ENCODE measurements at regions not wholly inside any gene's neighbourhood (a gene's known extent, or its start where the extent isn't known, plus 50 kb on each side); places are given as distances from the start of the nearest gene placed in this dataset.

DNA sequence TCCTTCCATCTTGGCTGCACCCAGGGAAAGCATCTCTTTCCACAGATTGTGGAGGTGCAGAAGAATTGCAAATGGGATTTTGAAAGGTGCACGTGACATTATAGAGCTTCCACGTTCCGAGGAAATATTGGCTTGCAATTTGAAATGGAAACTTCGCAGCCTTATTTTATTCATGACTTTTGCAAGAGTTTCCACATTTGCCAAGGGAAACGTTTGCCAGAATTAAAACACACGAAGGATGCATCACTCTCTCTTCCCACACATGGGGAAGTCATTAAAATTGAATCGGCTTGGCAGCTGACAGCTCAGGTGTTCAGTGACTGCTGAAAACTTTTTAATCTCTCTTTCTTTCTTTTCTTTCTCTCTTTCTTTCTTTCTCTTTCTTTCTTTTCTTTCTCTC lies 475.4 kb upstream of the IGFBP3 start:
- intact Hi-C loops (cut with micrococcal nuclease; ENCODE audit: unreplicated experiment) = no loop called here
- DNase-seq (ENCODE audit: low spot score) = no peak
- Histone ChIP-seq H3K9me2 (ENCODE audit: insufficient read depth, low read length) (no peaks in the 10 kb centered on the region), H3K4me2 (ENCODE audit: low read length) (no peak overlapping the region), H3K79me2 (ENCODE audit: insufficient read depth, low read depth, low read length) (no peaks in the 10 kb centered on the region), H3K4me1 (ENCODE audit: insufficient read depth, low read length, poor library complexity, severe bottlenecking) (no peaks in the 10 kb centered on the region), H4K20me1 (ENCODE audit: insufficient read depth, low read length) (no peaks in the 10 kb centered on the region), H3K27ac (ENCODE audit: low read depth, low read length, poor library complexity, severe bottlenecking) (no peak overlapping the region), H2AFZ (ENCODE audit: low read length) (no peak overlapping the region), H3K9me3 (ENCODE audit: low read length) (no peaks in the 10 kb centered on the region), H3K36me3 (ENCODE audit: insufficient read depth, low read length) (no peaks in the 10 kb centered on the region), H3K4me3 (ENCODE audit: low read depth, low read length, poor library complexity, severe bottlenecking) (no peak overlapping the region)
- POLR2A ChIA-PET = no interaction called here
- no peak for TF ChIP-seq EZH2phosphoT487 (IDR thresholded peaks at IDR 0.05; ENCODE audit: borderline replicate concordance, low read depth, low read length)
- TF ChIP-seq, protein P1, sequence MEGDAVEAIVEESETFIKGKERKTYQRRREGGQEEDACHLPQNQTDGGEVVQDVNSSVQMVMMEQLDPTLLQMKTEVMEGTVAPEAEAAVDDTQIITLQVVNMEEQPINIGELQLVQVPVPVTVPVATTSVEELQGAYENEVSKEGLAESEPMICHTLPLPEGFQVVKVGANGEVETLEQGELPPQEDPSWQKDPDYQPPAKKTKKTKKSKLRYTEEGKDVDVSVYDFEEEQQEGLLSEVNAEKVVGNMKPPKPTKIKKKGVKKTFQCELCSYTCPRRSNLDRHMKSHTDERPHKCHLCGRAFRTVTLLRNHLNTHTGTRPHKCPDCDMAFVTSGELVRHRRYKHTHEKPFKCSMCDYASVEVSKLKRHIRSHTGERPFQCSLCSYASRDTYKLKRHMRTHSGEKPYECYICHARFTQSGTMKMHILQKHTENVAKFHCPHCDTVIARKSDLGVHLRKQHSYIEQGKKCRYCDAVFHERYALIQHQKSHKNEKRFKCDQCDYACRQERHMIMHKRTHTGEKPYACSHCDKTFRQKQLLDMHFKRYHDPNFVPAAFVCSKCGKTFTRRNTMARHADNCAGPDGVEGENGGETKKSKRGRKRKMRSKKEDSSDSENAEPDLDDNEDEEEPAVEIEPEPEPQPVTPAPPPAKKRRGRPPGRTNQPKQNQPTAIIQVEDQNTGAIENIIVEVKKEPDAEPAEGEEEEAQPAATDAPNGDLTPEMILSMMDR (conservative IDR thresholded peaks at IDR 0.05; ENCODE audit: low read length) = no peak
- CTCF ChIA-PET (ENCODE audit: unreplicated experiment) = no interaction called here
- no TSS peak for BruUV-seq (replicated peaks)

DNA sequence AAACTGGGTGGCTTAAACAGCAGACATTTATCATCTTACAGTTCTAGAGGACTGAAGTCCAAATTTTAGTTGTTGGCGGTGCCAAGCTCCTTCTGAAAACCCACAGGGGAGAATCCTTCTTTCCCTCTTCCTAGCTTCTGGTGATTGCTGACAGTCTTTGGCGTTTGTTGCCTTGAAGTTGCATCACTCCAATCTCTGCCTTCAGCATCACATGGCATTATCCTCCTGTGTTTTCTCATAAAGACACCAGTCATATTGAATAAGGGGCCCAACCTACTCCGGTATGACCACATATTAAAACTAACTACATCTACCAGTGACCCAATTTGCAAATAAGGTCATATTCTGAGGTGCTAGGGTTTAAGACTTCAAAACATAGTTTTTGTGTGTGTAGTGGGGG lies 472.1 kb upstream of the IGFBP3 start:
- H3K9me2 ChIP-seq (ENCODE audit: insufficient read depth, low read length) = no peaks in the 10 kb centered on the region
- no peak overlapping the region for H3K27ac ChIP-seq (ENCODE audit: low read depth, low read length, poor library complexity, severe bottlenecking)
- no TSS peak for BruUV-seq (replicated peaks)
- no peak for DNase-seq (ENCODE audit: low spot score)
- POLR2A ChIA-PET = interaction anchor here (0.7 kb wide), 1 partner anchor 13 kb away, joined by 4 read pairs; no protein-coding TSS in a partner anchor
- no peaks in the 10 kb centered on the region for H4K20me1 ChIP-seq (ENCODE audit: insufficient read depth, low read length)
- CTCF ChIA-PET (ENCODE audit: unreplicated experiment) = no interaction called here
- no peak overlapping the region for H3K4me2 ChIP-seq (ENCODE audit: low read length)
- H3K9me3 ChIP-seq (ENCODE audit: low read length) = no peaks in the 10 kb centered on the region
- H3K4me3 ChIP-seq (ENCODE audit: low read depth, low read length, poor library complexity, severe bottlenecking) = no peak overlapping the region
- H3K36me3 ChIP-seq (ENCODE audit: insufficient read depth, low read length) = no peaks in the 10 kb centered on the region
- H3K79me2 ChIP-seq (ENCODE audit: insufficient read depth, low read depth, low read length) = no peaks in the 10 kb centered on the region
- TF ChIP-seq, protein P1 (conservative IDR thresholded peaks at IDR 0.05; ENCODE audit: low read length) = no peak
- no peak for TF ChIP-seq EZH2phosphoT487 (IDR thresholded peaks at IDR 0.05; ENCODE audit: borderline replicate concordance, low read depth, low read length)
- H2AFZ ChIP-seq (ENCODE audit: low read length) = no peak overlapping the region
- intact Hi-C loops (cut with micrococcal nuclease; ENCODE audit: unreplicated experiment) = no loop called here
- no peaks in the 10 kb centered on the region for H3K4me1 ChIP-seq (ENCODE audit: insufficient read depth, low read length, poor library complexity, severe bottlenecking)

DNA sequence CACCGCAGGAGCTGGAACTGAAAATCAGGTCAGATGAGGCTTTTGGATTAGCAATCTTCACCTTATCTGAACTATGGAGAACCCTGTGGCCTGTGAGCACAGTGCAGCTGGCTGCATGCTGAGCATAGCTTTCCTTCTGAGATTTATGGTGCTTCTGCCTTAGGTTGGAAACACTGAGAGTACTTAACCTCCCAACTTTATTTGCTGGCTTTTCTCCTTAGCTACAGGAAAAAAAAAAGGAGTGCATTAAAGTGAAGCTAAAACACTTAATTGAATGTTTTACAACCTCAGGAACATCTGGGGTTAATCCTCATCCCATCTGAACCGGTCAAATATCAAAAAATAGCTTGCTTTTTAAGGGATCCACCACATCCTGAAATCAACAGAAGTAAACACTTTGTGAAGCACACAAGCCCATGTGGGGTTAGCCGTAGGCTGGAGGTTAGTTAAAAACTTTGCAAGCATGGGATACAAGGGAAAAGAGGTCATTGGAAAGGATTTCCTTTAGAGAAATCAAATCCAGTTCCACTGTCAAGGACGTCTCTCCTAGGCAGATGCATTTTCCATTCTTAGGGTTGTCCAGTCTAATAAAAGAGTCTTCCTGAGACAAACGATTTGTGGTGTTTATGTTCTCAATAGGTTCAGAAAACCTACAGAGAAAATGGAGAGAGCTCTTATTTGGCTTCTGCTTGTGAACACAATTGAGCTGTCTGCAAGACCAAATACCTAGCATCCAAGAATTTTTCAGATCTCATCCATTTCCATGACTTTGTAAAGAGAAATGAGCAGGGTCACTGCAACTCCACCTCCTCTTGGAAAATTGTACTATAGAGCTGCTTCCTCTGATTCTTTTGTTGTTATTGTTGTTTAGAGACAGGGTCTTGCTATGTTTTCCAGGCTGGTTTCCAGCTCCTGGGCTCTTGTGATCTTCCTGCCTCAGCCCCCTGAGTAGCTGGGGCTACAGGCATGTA lies 470.4 kb upstream of the IGFBP3 start:
- ChIA-PET POLR2A (interaction anchor here (1.2 kb wide), 1 partner anchor 9 kb away, joined by 4 read pairs; no protein-coding TSS in a partner anchor), CTCF (ENCODE audit: unreplicated experiment) (no interaction called here)
- intact Hi-C loops (cut with micrococcal nuclease; ENCODE audit: unreplicated experiment) = no loop called here
- DNase-seq (ENCODE audit: low spot score) = no peak
- Histone ChIP-seq H3K36me3 (ENCODE audit: insufficient read depth, low read length) (no peaks in the 10 kb centered on the region), H3K4me2 (ENCODE audit: low read length) (no peak overlapping the region), H2AFZ (ENCODE audit: low read length) (no peak overlapping the region), H3K4me3 (ENCODE audit: low read depth, low read length, poor library complexity, severe bottlenecking) (no peak overlapping the region), H3K79me2 (ENCODE audit: insufficient read depth, low read depth, low read length) (no peaks in the 10 kb centered on the region), H3K9me3 (ENCODE audit: low read length) (no peaks in the 10 kb centered on the region), H4K20me1 (ENCODE audit: insufficient read depth, low read length) (no peaks in the 10 kb centered on the region), H3K4me1 (ENCODE audit: insufficient read depth, low read length, poor library complexity, severe bottlenecking) (no peaks in the 10 kb centered on the region), H3K9me2 (ENCODE audit: insufficient read depth, low read length) (no peaks in the 10 kb centered on the region), H3K27ac (ENCODE audit: low read depth, low read length, poor library complexity, severe bottlenecking) (no peak overlapping the region)
- BruUV-seq (replicated peaks) = no TSS peak
- no peak for TF ChIP-seq EZH2phosphoT487 (IDR thresholded peaks at IDR 0.05; ENCODE audit: borderline replicate concordance, low read depth, low read length)
- TF ChIP-seq, protein P1 (conservative IDR thresholded peaks at IDR 0.05; ENCODE audit: low read length) = no peak
